ENCODE measurements at regions not wholly inside any gene's neighbourhood (a gene's known extent, or its start where the extent isn't known, plus 50 kb on each side); places are given as distances from the start of the nearest gene placed in this dataset.
"Not testable (repeated sequence)": the region's sequence is repeated elsewhere in the genome, so short reads cannot be mapped to it uniquely, and the experiment has no call there.

DNA sequence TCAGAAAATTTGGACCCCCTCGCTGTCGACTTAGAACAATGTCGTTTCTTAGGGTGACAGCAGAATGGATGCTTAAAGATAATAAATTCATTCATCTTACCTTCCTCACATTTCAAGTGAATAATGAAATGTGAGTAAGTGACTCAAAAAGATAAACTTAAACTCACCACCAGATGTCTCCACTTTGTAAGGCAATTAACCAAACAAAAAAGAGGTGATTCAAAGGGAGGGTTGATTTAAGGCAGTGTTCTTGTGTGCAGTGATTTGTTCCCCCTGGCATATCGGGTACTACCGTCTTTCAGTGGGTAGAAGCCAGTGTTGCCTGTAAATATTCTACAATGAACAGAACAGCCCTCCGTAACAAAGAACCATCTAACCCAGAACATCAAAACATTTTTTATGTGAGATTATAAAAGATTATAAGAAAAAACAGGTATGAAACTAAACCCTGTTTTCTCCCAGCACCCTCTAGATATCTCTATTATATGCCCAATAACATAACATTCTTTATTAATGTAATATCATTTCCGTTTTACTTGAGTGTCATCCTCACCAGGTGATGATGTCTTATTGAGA lies 589.7 kb downstream of the CBLN4 start:
- TF ChIP-seq, protein P1, sequence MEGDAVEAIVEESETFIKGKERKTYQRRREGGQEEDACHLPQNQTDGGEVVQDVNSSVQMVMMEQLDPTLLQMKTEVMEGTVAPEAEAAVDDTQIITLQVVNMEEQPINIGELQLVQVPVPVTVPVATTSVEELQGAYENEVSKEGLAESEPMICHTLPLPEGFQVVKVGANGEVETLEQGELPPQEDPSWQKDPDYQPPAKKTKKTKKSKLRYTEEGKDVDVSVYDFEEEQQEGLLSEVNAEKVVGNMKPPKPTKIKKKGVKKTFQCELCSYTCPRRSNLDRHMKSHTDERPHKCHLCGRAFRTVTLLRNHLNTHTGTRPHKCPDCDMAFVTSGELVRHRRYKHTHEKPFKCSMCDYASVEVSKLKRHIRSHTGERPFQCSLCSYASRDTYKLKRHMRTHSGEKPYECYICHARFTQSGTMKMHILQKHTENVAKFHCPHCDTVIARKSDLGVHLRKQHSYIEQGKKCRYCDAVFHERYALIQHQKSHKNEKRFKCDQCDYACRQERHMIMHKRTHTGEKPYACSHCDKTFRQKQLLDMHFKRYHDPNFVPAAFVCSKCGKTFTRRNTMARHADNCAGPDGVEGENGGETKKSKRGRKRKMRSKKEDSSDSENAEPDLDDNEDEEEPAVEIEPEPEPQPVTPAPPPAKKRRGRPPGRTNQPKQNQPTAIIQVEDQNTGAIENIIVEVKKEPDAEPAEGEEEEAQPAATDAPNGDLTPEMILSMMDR (IDR thresholded peaks at IDR 0.05; ENCODE audit: low read length, missing control alignments): no peak
- no peak overlapping the region for H3K4me3 ChIP-seq (replicated peaks; ENCODE audit: low read depth, low read length)
- no peak for DNase-seq (ENCODE audit: low read depth)

DNA sequence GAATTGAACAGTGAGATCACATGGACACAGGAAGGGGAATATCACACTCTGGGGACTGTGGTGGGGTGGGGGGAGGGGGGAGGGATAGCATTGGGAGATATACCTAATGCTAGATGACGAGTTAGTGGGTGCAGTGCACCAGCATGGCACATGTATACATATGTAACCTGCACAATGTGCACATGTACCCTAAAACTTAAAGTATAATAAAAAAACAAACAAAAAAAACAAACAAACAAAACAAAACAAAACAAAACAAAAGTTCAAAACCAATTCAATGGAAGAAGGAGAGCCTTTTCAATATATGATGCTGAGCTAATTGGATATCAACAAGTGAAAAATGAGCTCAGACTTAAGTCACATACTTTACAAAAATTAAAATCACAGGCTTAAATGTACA lies 592.8 kb downstream of the CBLN4 start:
- H3K4me3 ChIP-seq (replicated peaks; ENCODE audit: low read depth, low read length); DNase-seq (ENCODE audit: low read depth): not testable (repeated sequence)

DNA sequence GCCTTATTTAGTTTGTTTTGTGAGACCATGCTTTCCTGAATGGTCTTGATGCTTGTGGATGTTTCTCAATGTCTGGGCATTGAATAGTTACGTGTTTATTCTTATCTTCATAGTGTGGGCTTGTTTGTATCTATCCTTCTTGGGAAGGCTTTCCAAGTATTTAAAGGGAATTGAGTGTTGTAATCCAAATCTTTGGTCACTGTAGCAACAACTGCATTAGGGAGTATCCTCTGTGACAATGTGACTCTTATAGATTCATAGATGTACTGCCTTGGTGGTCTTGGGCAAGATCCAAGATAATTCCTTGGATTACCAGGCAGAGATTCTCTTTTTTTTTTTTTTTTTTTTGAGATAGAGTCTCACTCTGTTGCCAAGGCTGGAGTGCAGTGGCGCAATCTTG lies 598.4 kb downstream of the CBLN4 start:
- no peak for DNase-seq (ENCODE audit: low read depth)
- H3K4me3 ChIP-seq (replicated peaks; ENCODE audit: low read depth, low read length): no peak overlapping the region
- TF ChIP-seq, protein P1 (IDR thresholded peaks at IDR 0.05; ENCODE audit: low read length, missing control alignments): no peak

DNA sequence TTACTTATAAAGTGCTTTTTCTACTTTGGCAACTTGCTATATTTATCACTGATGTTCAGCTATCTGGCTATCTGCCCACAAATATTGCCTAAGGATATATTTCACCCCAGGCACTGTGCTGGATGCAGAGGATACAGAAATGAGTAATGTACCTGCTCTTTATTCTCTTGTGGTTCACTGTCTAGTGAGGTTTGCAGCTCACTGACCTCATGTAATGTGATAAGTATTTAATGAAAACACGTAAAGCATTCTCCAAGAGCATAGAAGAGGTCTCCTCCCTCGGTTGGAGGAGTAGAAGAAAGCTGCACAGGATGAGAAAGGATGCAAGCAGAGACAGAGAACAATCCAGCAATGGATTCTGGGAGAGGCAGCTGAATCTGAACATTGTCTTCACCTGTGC lies 610.7 kb downstream of the CBLN4 start:
- TF ChIP-seq, protein P1 (IDR thresholded peaks at IDR 0.05; ENCODE audit: low read length, missing control alignments): no peak
- no peak for DNase-seq (ENCODE audit: low read depth)
- H3K4me3 ChIP-seq (replicated peaks; ENCODE audit: low read depth, low read length): no peak overlapping the region

DNA sequence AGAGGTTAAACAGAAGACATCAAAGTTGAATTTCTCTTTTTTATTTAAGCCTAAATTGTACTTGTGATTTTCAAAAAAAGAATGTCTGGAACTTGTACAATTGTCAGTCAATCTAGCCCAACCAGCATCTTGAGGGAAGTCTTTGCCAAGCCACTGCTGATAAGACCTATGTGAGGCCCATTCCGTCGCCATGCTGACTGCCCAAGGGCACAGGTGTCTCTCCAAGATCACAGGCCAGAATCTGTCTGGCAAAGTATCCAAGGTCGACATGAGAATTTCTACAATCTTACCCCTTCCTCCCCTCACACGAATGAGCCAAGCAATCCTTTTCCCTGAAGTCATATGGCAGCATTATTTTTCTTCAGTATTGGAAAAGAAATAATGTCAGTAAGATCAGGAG lies 614.5 kb downstream of the CBLN4 start:
- TF ChIP-seq, protein P1 (IDR thresholded peaks at IDR 0.05; ENCODE audit: low read length, missing control alignments): no peak
- H3K4me3 ChIP-seq (replicated peaks; ENCODE audit: low read depth, low read length): no peak overlapping the region
- no peak for DNase-seq (ENCODE audit: low read depth)

DNA sequence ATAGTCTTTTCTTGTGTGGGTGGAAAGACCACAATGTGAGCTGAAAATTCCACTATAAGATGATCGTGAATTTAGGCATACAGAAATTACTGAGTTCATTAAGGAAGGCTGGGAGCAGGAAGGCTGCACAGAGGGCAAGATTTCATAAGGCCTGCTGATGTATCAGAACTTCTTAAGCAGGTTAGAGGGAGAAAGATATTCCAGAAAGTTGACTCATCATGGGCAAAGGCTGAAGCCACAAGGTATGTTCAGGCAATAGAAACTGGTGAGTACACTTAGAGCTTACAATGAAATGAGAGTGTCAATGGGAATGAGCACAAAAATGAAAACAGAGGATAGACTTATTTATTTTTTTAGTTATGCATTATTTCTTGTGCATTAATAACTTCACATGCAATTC lies 618.6 kb downstream of the CBLN4 start:
- TF ChIP-seq, protein P1 (IDR thresholded peaks at IDR 0.05; ENCODE audit: low read length, missing control alignments): no peak
- no peak overlapping the region for H3K4me3 ChIP-seq (replicated peaks; ENCODE audit: low read depth, low read length)
- DNase-seq (ENCODE audit: low read depth): no peak

DNA sequence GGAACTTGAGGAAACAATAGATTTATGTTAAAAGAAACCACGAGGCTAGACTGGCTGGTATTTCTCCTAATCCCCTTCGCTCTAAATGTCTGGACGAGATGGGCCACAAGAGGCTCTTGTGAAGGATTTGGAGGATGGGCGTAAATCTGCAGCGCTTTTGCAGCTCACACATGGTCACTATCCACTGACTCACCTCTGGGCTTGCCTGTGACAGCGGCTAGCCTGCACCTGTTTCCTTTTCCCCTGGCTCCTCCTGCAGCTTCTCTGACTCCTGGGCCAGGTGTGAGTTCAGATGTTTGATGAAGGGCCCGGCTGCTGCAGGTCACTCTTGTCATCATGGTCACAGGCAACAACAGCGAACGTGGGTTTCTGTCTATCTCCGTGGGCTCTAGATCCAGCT lies 629.4 kb downstream of the CBLN4 start:
- H3K4me3 ChIP-seq (replicated peaks; ENCODE audit: low read depth, low read length): no peak overlapping the region
- TF ChIP-seq, protein P1 (IDR thresholded peaks at IDR 0.05; ENCODE audit: low read length, missing control alignments): no peak
- no peak for DNase-seq (ENCODE audit: low read depth)
